OCI-LY1 (cell line): ENCODE measurements at regions not wholly inside any gene's neighbourhood (a gene's known extent, or its start where the extent isn't known, plus 50 kb on each side); places are given as distances from the start of the nearest gene placed in this dataset.

ENCODE experiments used
- EZH2 ChIP-seq: fragments of 200-600 bp; sonication (generic), shearing (Covaris generic); IDR thresholded peaks from 2 replicates; pipeline ENCODE4 v1.8.0; 2017; ENCODE audit warnings: borderline replicate concordance, mixed run types, mild to moderate bottlenecking, antibody characterized with exemption, low read length, moderate library complexity, mixed read lengths
- TF ChIP-seq, protein P1 (sequence below): fragments of 200-600 bp; sonication (generic), shearing (Covaris generic); IDR thresholded peaks from 2 replicates; pipeline ENCODE4 v1.5.1; 2017; ENCODE audit warnings: mild to moderate bottlenecking, antibody characterized with exemption, low read length, moderate library complexity, mixed read lengths

DNA sequence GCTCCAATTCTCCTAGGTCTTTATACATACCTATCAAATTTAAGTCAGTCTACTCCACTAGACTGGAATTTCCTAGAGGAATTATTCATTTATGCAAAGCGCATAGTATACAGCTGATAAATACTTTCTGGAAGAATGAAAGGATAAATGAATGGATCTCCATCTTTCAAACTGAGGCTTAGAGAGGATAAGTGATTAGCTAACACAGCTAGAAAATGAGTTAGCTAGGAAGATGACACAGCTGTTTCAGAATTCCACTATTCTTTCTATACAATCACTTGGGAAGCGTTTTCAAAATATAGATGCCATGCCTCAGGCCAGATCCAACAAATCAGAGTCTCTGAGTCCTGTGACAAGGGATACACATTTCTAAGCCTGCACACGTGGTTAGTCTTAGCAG lies 1146.6 kb upstream of the ZEB2 start:
- TF ChIP-seq, protein P1, sequence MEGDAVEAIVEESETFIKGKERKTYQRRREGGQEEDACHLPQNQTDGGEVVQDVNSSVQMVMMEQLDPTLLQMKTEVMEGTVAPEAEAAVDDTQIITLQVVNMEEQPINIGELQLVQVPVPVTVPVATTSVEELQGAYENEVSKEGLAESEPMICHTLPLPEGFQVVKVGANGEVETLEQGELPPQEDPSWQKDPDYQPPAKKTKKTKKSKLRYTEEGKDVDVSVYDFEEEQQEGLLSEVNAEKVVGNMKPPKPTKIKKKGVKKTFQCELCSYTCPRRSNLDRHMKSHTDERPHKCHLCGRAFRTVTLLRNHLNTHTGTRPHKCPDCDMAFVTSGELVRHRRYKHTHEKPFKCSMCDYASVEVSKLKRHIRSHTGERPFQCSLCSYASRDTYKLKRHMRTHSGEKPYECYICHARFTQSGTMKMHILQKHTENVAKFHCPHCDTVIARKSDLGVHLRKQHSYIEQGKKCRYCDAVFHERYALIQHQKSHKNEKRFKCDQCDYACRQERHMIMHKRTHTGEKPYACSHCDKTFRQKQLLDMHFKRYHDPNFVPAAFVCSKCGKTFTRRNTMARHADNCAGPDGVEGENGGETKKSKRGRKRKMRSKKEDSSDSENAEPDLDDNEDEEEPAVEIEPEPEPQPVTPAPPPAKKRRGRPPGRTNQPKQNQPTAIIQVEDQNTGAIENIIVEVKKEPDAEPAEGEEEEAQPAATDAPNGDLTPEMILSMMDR, result no peak
- TF ChIP-seq EZH2, result no peak
